HG03520 (cell line): ENCODE measurements at regions not wholly inside any gene's neighbourhood (a gene's known extent, or its start where the extent isn't known, plus 50 kb on each side); places are given as distances from the start of the nearest gene placed in this dataset.

Experiments used
- ATAC-seq: cut with Tn5 transposase; IDR thresholded peaks from one replicate; pipeline ENCODE4 v1.9.1; 2021; ENCODE audit warnings: mild to moderate bottlenecking, moderate library complexity; ENCODE audit not compliant: unreplicated experiment

DNA sequence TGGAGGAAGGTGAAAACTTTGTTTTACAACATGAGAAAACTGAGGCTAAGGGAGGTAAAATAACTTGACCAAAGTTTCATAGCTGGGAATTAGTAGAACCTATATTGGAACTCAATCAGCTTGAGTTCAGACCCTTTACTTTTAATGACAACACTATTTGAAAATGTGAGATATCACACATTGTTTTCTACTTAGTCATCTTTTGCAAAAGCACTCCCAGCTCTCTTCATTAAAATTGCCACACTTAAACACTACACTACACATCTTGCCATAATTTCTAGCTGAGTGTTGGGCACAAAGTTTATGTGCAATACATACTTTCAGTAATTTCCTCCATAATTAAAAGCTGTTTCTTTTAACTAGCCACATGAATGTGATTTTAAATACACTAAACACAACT, 230.4 kb upstream of the DCBLD2 start:
- ATAC-seq = no peak

DNA sequence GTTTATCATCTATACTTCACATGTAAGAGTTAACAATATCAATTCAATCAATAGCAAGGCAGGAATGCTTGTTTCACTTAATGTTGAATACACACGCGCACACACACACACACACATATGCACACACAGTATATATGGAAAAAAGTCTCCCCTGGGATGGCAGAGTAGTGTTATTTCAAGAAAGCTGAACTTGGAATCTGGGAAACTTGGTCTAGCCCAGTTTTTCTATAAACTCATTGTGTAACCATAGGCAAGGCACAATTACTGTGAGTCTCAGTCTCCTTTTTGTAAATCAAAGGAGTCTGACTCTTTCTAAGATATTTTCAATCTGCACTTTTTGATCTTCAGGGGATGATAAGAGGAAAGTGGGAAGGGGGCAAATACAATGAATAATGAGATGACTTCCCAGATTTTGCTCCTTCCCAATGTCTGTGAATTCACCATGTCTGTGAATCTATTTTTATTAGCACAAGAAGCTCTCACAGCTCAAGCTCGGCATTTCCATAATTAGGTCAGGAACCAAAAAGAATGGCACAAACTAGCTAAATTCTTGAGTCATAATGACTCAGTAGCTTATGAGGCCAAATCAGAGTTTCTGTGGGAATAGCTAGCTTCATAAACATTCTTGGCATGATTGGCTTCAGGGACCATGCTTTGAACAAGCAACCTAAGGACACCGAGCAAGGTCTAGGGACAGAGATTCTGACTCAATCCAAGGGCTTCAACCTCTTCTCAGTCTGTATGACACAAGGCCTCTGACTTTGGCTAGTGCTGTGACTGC, 227.4 kb upstream of the DCBLD2 start:
- no peak for ATAC-seq

DNA sequence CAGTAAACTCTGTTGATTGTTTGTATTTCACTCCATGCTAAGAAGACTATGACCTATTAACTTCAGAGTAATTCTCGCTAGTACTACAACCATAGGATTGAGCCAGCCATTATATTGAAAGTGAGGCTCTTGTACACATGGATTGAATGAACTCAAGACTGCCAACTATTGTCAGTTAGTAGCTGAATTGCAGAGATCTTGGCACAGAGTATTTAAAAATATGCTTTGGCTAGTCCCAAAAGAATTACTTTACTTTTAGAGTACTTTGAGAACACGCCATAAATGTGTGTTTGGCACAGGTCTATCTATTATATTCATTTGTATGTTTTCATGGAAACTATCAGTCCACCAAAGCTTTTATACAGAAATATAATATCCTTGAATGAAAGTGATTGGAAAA, 226.7 kb upstream of the DCBLD2 start:
- ATAC-seq = no peak

DNA sequence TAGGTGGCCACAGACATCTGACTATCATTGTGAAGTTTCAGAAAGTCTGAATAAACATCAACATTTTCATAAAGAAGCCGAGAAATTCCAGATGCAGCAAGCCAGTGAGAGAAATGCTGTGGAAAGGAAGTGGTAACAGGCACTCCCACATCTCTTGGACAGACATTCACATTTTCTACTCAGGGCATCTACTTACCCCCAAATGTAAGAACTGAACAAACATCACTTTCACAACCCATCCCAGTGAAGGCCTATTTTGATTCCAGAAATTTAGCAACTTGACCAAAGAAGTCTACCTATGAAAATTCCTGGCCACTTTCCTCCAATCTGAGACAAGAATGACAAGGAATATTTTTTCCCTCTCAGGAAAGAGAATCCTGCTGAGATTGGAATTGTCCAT, 224.8 kb upstream of the DCBLD2 start:
- ATAC-seq = no peak

DNA sequence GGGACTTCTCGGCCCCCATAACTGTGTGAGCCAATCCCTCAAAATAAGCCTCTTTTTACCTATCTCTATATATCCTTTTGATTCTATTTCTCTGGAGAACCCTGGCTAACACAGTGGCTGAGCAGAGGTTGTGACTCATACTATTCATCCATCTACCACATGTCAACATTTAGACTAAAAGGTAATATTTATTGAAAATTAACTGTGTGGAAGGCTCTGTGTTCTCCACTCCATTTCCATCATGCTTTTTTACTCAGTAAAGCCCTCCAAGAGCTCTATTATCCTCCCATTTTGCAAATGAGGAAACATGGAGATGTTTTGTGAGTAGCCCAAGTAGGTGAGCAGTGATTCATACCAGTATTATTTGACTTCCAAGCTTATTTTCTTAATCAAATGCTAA, 217.9 kb upstream of the DCBLD2 start:
- ATAC-seq = no peak

DNA sequence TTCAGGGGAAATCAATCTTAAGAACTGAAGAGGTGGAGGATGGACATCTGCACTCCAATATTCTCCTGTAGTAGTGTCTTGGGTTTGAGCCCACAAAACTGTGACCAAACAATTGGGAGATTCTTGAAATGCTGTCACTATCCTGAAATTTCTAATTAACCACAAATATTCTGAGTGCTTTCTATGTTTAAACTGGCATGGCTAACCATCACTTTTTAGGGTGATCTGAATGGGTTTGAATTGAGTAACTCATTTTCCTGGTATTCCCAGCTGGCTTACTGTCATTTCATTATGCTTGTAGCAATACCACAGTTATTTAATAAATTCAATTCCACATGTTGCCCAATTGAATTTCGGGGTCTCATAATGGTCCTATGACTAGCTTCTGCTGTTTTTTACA, 216.9 kb upstream of the DCBLD2 start:
- ATAC-seq = no peak

DNA sequence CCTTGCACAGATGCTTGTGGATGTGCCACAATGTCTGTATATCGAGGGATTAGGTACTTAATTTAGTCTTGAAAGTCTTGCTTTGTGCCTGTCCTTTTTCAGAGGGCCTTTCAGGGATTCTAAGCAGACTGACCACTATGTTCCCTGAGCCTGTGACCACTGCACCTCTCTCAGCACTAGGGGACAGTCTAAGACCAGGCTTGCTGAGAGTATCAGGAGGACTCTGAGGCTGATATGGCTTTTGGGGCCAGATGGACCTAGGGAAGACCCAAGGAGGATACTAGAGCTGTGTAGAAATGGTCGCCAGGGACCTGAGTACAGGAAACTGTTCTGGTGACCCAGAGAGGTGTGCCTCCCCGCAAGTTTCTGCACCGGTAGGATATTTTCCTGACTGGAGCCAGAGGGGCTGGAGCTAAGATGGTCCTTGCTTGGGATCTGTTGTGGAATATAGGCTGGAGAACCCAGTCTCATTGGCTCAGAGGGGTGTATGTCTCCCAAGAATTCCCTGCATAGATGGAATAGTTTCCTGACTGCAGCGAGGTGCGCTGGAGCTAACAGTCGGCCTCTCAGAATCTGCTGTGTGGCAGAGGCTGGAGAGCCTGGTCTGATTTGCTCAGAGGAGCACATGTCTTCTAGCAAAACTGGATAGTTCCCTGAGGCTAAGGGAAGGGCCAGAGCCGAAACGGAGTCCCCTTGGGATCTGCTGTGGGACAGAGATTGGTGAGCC, 213.2 kb upstream of the DCBLD2 start:
- ATAC-seq = no peak

DNA sequence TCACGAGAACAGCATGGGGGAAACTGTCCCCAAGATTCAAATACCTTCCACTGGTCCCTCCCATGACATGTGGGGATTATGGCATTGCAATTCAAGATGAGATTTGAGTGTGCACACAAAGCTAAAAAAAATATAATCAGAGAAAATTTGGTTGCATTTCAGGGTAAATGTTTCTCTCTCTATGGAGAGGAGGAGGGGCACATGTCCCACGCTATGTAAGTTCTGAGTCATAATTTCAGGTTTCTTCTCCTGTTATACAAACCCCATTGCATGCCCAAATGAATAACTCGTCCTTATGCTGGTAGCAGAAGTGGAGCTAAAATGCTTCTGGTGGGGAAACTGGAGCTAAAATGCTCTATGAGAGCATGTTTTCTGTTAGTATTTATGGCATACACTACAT, 209.7 kb upstream of the DCBLD2 start:
- ATAC-seq = peak; percentile 56

DNA sequence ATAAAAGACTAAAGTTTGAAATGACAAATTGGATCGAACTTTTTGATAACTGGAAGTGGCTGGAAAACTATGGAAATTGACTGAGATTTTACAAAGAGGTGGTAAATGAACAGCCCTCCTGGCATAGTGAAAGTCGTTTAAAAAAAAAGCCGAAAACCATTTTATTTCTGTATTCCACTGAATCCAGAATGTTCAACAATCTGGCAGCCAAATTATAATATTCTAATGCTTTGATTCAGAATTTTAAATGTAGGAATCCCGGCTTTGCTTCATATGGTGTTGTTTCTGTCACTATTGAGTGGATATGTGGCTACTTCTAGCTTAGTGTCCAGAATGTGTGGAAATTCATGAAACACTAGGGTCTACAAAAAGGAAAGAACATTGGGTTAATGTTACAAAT, 208.9 kb upstream of the DCBLD2 start:
- no peak for ATAC-seq

DNA sequence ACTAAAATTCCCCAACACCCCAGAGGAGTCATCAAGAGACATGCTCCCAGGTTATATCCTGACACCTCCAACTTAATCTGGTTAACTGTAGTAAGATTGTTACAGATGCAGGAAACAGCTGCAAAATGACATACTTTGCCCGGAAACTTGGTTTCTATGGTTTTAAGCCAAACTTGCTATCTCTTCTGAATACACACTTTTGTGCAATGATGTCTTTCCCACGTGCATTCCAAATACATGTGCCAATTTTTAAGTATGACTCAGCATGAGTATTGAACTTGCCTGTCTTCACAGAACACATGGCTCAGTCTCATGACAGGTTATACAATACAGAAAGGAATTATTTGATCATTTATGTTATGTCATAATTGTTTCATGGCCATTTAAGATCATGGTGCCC, 207.0 kb upstream of the DCBLD2 start:
- ATAC-seq = no peak

DNA sequence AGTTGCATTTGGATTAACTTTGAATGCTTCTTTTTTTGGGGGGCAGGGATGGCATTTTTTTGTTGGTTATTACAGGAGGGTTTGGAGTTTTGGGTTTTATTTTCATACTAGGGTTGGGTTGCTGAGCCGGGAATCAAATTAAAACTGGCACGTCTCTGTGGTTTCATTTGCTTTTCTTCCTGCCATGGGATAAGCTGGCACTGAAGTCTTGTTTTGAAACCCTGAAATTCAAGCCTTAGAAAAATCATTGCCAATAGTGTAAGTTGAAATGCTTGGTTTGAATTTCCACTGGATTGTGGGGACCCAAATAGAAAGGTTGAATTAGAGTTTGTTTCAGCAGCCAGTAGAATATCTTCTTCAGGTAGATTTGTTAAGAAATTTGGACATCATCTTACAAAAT, 193.1 kb upstream of the DCBLD2 start:
- ATAC-seq = no peak

DNA sequence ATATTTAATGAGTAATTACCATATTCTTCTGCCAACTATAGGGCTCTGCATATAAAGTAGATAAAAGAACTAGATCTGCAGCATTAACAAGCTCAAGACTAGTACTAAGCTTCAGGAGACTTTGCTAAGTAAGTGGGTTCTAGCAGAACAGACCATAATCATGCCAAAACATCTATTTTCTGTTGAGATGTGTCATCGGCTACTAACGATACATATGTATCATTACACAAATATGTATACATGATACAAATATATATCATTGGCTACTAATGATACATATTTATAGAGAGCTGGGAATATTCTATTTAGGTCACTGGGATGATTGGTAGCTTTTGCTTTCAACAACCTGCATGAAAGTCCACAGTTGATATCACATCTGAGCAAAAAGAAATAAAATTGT, 185.8 kb upstream of the DCBLD2 start:
- ATAC-seq = no peak

DNA sequence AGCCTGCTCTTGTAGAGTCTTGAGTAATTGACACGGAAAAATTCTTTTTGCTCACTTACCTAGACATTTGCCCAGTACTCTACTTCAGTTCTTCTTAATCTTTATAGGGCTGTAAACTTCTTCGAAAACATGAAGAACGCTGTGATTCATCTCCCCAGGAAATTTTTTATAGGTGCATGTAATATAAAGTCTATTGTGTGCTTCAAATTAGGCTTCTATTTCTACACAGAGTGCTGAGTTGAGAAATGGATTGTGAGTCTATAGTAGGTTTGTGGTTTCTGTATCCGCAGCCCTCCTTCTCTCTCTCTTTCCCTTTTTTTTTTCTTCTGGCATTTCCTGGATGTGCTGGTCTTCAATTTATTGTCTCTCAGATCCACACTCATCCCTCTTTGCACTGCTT, 183.3 kb upstream of the DCBLD2 start:
- ATAC-seq = no peak

DNA sequence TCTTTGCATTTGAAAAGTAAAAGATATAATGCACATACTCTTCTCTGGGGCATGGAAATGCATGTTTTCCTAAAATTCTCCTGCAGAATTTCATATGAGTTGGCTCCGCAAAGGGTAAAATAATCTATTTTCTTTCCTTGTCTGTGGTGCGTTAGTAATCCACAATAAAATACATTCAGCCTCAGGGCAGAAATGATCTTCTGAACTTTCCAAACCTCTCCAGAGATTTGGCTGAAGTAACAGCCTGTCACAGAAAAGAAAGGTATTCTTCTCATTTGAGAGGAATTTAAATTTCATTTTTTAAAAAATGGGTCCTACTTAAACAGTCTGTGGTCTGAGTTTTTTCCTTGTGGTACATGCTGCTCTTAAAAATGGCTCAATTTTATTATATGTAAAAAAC, 182.7 kb upstream of the DCBLD2 start:
- no peak for ATAC-seq

DNA sequence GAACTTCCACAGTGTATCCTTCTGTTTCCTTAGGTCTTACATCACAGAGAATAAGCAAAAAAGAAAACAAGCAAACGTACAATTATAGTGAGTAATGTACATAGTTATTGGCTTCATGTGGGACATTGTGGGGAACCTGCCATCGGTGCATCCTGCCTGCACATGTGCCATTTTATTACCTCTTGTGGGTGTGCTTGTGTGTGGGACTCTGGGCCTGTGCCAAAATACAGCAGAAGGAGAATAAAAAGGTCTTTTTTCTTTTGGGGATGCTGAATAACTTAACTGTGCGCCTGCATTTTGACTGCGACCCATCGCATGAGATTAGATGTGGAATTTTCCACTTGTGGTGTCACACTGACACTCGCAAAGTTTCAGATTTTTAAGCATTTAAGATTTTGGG, 169.6 kb upstream of the DCBLD2 start:
- no peak for ATAC-seq

DNA sequence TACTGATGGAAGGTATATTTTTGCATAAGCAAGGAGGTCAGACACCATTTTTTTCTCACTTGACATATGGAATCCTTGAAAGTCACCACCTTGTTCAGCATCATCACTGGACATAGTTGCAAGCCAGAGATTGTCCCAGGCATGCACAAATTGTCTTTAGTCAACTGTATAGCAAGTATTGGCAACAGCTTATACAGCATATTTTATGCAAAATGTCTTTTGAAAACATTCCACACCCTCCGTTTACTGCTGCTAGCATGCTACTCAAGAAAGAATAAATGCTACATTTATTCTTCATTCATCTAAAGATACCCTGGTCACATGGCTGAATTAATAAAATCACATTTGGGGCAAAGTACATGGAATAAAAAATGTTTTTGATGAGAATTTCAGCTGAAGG, 168.5 kb upstream of the DCBLD2 start:
- ATAC-seq = no peak

DNA sequence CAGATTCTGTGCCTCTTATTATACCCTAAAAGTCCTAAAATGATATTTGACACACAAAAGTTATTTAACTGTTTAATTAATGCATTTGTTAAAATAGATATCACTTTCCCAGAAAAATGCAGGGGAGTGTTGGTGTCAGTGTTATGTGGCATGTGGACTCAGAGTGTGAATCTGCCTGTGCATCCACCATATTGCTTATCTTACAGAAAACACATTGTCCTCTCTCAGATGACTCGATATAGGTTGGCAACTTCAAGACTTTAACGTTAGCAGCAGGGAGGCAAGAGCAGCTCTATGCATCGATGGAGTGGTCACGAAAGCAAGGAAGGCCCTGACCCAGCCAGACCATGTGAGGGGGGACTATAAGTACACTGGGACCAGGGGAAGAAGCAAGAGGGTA, 165.4 kb upstream of the DCBLD2 start:
- ATAC-seq = no peak

DNA sequence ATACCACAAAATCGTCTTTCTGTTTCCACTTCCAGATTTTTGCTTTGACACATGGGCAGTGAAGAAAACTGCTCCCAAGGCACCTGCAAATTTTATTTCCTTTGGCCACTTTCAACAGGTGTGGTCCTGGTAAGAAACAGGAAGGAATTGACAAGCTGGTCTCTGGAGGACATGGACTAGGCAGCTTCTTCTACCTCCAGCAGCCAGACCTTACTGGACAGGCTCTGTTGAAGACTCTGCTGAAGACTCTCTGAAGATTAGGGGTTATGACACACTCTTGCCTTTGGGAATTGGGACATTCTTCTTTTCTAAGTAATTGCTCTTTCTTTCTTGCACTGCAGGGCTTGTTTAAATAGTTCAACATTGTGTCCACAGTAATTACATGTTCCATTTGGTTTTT, 147.7 kb upstream of the DCBLD2 start:
- ATAC-seq = no peak

DNA sequence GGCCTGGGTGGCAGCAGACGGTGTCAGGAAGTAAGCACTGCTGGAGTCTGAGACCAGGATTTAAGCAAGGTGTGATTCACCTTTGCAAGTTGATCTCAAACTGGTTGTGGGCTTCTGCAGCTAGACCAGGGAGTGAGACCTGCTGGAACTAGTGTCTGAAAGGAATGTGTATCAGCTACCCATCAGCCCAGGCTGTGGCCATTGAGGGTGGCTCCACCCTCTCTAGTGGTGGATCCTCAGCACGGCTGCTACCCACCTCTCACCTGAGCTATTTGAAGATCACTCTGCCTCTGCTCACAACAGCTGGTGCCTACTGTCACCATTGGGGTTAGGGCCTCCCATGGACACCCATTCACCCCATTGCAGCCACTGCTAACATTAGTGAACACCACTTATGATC, 140.3 kb upstream of the DCBLD2 start:
- no peak for ATAC-seq

DNA sequence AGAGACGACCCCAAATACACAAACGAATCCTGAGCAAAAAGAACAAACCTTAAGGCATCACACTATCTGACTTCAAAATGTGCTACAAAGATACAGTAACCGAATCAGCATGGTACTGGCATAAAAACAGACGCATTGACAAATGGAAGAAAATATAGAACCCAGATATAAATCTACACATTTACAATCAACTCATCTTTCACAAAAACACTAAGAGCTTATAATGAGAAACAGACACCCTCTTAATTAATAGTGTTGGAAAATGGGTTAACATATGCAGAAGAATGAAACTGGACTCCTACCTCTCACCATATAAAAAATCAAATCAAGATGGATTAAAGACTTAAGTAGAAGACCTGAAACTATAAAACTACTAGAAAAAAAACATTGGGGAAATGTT, 130.3 kb upstream of the DCBLD2 start:
- ATAC-seq = no peak

DNA sequence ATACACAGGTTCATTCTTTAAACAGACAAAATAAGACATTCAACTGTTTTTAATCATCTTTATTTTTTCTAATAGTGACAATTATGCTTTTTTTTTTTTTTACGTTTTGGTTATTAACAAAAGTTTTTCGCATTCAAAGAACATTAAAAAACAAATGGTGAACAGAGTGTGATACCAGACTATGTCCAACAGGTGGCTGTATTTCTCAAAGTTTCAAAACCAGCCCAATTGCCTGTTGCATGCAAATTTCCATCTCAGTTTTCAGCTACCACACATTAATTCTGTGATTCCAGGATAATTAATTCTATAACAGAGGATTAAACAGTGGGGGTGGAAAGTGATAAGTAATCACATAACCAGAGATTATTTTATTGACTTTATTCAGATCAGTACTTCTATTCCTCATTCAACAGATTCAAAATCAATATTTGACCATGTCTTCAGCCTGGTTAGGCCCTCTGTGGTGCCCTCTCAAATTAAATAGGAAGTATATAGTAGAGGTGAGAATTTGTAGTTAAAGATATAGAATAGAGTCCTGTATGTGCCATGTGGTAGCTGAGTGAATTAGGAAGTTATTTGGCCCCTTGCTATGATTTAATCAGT, 122.2 kb upstream of the DCBLD2 start:
- peak; percentile 85 for ATAC-seq

DNA sequence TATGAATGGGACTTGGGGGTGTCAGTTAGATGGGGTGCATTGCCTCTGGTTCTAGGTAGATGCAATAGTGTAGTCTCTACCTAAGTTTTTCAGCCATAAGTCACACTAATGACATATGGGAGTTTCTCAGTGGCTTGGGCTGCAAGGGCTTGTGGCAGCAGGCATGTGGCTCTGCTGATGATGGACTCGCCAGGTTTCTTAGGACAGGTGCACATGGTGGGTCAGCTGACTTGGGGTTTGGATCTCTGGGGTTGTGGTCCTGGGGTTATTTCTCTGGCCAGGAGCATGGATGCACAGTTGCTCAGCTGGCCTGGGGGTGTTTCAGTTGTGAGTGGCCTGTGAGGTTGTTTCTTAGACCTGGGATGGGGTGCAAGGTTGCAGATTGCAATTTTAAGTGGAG, 120.0 kb upstream of the DCBLD2 start:
- no peak for ATAC-seq
